ENCODE measurements at regions not wholly inside any gene's neighbourhood (a gene's known extent, or its start where the extent isn't known, plus 50 kb on each side); places are given as distances from the start of the nearest gene placed in this dataset.
"Not testable (repeated sequence)": the region's sequence is repeated elsewhere in the genome, so short reads cannot be mapped to it uniquely, and the experiment has no call there.

- not testable (repeated sequence) for DNase-seq
These were observed 208.8 kb downstream of the KDM5D start for GRCh38 chrY:19535697-19536096.

DNA sequence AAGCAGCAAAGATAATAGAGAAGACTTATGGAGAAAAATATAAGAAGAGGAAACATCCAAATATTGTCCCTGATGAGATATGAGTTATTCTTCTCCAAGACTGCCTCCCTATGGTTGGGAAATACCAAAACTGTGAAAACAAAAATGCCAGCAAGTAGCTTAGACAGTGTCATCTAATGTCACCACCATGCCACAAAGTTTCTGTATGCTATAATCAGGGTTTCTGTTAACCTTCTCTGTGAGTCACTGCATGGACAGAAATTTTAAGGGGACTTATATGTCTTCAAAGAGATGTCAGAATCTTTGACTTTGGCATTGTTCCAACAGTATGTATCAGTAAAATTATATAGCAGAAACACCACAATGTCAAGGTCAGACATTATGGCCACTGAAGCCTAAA, 222.6 kb downstream of the KDM5D start:
- no peak for DNase-seq

- peak; percentile 49 for DNase-seq
These were observed 241.5 kb downstream of the KDM5D start for GRCh38 chrY:19503092-19503449.

- peak; percentile 59 for DNase-seq
These were observed 242.1 kb downstream of the KDM5D start for GRCh38 chrY:19502169-19503091.

DNA sequence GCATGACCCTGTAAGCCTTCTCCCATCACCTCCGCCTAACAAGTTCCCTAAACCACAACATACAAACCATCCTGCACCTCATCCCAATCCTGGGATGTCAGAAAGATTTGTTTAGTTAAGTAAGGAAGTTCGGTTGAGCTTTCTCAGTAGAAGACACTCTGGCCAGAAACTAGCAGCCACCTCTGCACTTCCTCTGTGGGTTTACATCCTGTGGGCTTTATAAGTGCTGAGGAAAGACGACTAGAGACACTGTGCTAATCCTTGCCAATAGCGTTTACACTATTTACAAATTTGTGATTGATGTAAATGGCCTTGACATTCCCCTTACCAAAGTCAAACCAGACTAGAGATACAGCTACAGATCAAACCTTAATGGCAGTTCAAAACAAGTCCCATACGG, 246.0 kb downstream of the KDM5D start:
- DNase-seq = peak; percentile 32

GRCh38 chrY:19487494-19487893, 257.0 kb downstream of the KDM5D start:
- DNase-seq = no peak

- DNase-seq = no peak
These were observed 259.5 kb downstream of the KDM5D start for GRCh38 chrY:19484997-19485396.

DNA sequence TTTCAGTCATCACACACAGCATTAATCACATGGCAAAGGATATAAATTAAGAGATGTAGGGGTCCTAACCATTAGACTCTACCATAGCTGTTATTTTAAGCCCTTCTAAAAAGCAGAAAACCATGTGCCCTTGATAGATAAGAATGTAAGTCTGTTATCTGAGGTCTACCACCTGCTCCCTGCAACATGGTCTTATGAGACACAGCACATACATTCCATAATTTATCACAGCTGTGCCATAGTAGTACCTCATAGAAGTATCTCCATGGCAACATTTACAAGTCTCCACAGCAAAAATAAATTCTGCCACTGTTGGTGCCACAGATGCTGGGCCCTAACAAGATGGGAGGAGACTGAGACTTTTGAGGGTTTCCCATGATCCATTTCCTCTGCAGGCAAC, 265.4 kb downstream of the KDM5D start:
- no peak for DNase-seq

DNA sequence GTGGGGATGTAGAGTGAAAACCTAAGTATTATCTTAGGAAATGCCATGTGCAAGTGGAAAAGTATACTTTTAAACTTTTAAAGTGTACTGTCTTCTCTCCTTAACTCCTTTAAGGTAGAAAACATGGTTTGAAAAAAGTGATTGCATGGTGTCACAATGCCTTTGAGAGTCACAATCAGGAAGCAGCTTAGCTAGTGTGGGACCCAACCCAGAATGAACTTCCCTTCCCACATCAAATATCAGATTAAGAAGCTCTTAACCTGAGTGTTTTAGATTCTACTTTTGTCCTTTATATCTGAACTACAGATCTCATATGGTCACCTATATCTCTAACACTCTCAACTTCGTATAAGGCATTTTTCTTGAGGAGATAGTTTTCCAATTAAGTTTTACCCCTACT, 266.6 kb downstream of the KDM5D start:
- DNase-seq = no peak

DNA sequence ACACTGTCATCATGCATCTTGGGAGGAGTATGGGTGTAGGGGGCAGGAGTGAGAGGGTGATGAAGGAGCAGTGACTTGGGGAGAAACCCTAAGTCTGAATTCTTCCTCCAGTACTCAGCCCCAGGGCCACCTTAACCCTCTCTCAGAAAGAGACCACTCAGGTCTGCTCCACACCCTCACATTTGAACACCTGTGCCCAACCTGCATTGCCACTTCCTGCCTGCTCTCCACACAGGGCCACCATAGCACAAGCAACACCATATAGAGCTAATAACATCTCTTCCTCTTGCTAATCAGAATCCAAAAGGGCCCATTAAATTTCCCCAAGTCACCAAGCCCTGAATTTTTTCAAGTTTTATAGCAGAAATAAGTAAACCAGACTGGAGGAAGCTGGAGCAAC, 278.7 kb downstream of the KDM5D start:
- no peak for DNase-seq

DNA sequence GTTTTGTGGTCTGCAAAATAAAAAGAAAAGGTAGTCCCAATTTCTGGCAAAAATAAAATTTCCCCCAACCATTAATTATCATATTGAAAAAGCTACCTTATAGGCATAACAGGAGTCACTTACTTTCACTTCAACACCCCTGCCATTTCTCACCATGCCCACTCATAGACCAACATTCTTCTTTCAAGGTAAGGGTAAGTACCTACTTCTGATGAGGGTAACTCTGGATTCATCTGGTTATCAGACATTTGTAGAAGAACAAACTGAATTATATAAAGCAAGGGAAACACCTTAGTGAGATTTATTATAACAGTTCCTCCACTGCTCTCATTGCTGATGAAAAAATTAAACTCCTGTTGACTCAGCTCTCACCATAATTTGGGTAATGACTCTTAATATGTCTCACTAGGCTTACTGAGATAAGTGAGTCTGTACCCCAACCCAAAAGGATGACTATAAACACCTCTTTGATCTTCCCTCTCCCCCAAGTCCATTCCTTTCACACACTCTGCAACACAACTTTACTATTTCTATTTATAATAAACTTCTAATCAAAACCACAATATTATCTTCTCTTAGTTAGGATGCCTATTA, 287.6 kb downstream of the KDM5D start:
- DNase-seq = no peak

DNA sequence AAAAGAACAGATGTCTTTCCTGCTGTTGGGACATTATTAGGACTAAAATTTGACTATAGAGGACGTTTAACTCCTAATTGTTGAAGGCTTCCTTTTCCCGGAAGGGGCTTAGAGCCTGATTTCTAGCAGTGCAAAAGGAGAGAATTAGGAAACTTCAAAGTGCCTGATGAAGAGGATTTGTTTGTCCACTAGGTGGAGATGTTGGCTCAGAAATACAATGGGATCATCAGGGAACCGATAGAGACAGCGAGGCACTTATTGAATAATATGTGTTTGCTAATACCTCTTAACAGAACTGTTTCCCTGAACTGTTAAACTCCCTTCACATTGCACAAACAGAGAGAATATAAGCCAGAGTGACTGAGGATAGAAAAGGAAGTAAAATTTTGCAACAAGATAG, 311.5 kb downstream of the KDM5D start:
- peak; percentile 65 for DNase-seq

- no peak for DNase-seq
These were observed 316.6 kb downstream of the KDM5D start for GRCh38 chrY:19427736-19428518.

- not testable (repeated sequence) for DNase-seq
These were observed 317.3 kb downstream of the KDM5D start for GRCh38 chrY:19427191-19427590.

GRCh38 chrY:19410980-19411766, 333.4 kb downstream of the KDM5D start:
- DNase-seq = no peak

GRCh38 chrY:19406246-19406645, 338.3 kb downstream of the KDM5D start:
- DNase-seq = no peak

- DNase-seq = no peak
These were observed 338.9 kb downstream of the KDM5D start for GRCh38 chrY:19405598-19405997.

- no peak for DNase-seq
These were observed 351.6 kb downstream of the KDM5D start for GRCh38 chrY:19392876-19393275.

GRCh38 chrY:19391922-19392321, 352.6 kb downstream of the KDM5D start:
- DNase-seq = peak; percentile 14

DNA sequence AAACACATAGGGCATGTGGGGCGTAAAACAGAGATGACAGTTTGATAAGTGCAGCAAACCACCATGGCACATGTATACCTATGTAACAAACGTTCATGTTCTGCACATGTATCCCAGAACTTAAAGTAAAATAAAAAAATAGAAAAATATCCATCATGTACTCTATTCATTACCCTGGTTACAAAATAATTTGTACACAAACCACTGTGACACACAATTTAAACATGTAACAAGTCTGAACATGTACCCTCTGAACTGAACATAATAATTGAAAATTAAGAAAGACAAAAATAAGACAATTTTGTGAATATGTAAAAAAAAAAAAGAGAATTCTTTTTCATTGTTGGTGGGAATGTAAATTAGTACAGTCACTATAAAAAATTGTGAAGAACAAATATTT, 379.2 kb downstream of the KDM5D start:
- DNase-seq = no peak

- no peak for DNase-seq
These were observed 387.3 kb downstream of the KDM5D start for GRCh38 chrY:19357249-19357648.

GRCh38 chrY:19356735-19357134, 387.8 kb downstream of the KDM5D start:
- no peak for DNase-seq

GRCh38 chrY:19354857-19355173, 389.7 kb downstream of the KDM5D start:
- no peak for DNase-seq

Measured in CD4-positive, alpha-beta T cell treated with Interleukin-17A for 1 hour (primary cell).